NB4 (cell line): ENCODE measurements at regions not wholly inside any gene's neighbourhood (a gene's known extent, or its start where the extent isn't known, plus 50 kb on each side); places are given as distances from the start of the nearest gene placed in this dataset.

Source experiments
- CTCF ChIP-seq: IDR thresholded peaks from one replicate; pipeline ENCODE4 v1.5.1; 2012; ENCODE audit warnings: low read depth, low read length
- MYC ChIP-seq: IDR thresholded peaks from 2 replicates; pipeline ENCODE4 v1.6.1; 2011; ENCODE audit warnings: low read depth, low read length
- POLR2A ChIP-seq: IDR thresholded peaks from 2 replicates; pipeline ENCODE4 v1.6.1; 2011; ENCODE audit warnings: mild to moderate bottlenecking; ENCODE audit not compliant: insufficient read length; ENCODE audit errors: extremely low read depth

- TF ChIP-seq POLR2A = no peak
- no peak for TF ChIP-seq CTCF
- TF ChIP-seq MYC = no peak
Observed at GRCh38 chr6:137286916-137287315, 67.7 kb upstream of the IFNGR1 start.
